ENCODE measurements at regions not wholly inside any gene's neighbourhood (a gene's known extent, or its start where the extent isn't known, plus 50 kb on each side); places are given as distances from the start of the nearest gene placed in this dataset.

GRCh38 chr2:195411219-195411687 lies 245.8 kb upstream of the SLC39A10 start:
- TF ChIP-seq CTCF (IDR thresholded peaks at IDR 0.05) (no peak), EZH2phosphoT487 (IDR thresholded peaks at IDR 0.05; ENCODE audit: borderline replicate concordance, low read depth) (no peak), EP300 (IDR thresholded peaks at IDR 0.05; ENCODE audit: borderline replicate concordance in 1 of 2, low read depth in 1 of 2, low read length in 1 of 2) (no peak), GATA2 (CRISPR knock-in tag; IDR thresholded peaks at IDR 0.05) (no peak), MAX (IDR thresholded peaks at IDR 0.05; ENCODE audit: low read depth) (no peak)
